Glomerular endothelial cell (primary cell): ENCODE measurements at regions not wholly inside any gene's neighbourhood (a gene's known extent, or its start where the extent isn't known, plus 50 kb on each side); places are given as distances from the start of the nearest gene placed in this dataset.
A peak's percentile ranks its signal among the peaks of the same experiment; 100 is the strongest.
"Not testable (repeated sequence)": the region's sequence is repeated elsewhere in the genome, so short reads cannot be mapped to it uniquely, and the experiment has no call there.

ENCODE experiments used
- DNase-seq: peaks from one replicate; pipeline ENCODE4 v3.0.0-alpha.2; 2011; ENCODE audit warnings: low read depth, low spot score; ENCODE audit errors: extremely low read depth

GRCh38 chr11:104776501-104777170 lies 121.6 kb downstream of the CASP12 start:
- DNase-seq: no peak

GRCh38 chr11:104774578-104774977 lies 123.7 kb downstream of the CASP12 start:
- no peak for DNase-seq

- peak; percentile 64 for DNase-seq
These were observed 125.4 kb downstream of the CASP12 start for GRCh38 chr11:104772806-104773241.

GRCh38 chr11:104771763-104772162 lies 126.5 kb downstream of the CASP12 start:
- DNase-seq: no peak

- not testable (repeated sequence) for DNase-seq
These were observed 127.2 kb downstream of the CASP12 start for GRCh38 chr11:104771046-104771445.

- no peak for DNase-seq
These were observed 132.7 kb downstream of the CASP12 start for GRCh38 chr11:104765401-104766095.

GRCh38 chr11:104764710-104765045 lies 133.6 kb downstream of the CASP12 start:
- DNase-seq: no peak

GRCh38 chr11:104763930-104764709 lies 134.1 kb downstream of the CASP12 start:
- DNase-seq: no peak

- DNase-seq: no peak
These were observed 136.7 kb downstream of the CASP12 start for GRCh38 chr11:104761511-104761910.

GRCh38 chr11:104759464-104759863 lies 138.8 kb downstream of the CASP12 start:
- DNase-seq: no peak

- DNase-seq: no peak
These were observed 159.3 kb downstream of the CASP12 start for GRCh38 chr11:104738918-104739317.

- no peak for DNase-seq
These were observed 160.1 kb downstream of the CASP12 start for GRCh38 chr11:104738208-104738607.

GRCh38 chr11:104736502-104736901 lies 161.8 kb downstream of the CASP12 start:
- no peak for DNase-seq

- no peak for DNase-seq
These were observed 163.3 kb downstream of the CASP12 start for GRCh38 chr11:104734998-104735397.

GRCh38 chr11:104731890-104732289 lies 166.4 kb downstream of the CASP12 start:
- DNase-seq: no peak

- no peak for DNase-seq
These were observed 169.3 kb downstream of the CASP12 start for GRCh38 chr11:104728927-104729326.

GRCh38 chr11:104727768-104728167 lies 170.5 kb downstream of the CASP12 start:
- no peak for DNase-seq

- DNase-seq: no peak
These were observed 171.2 kb downstream of the CASP12 start for GRCh38 chr11:104727095-104727494.

- no peak for DNase-seq
These were observed 172.4 kb downstream of the CASP12 start for GRCh38 chr11:104725796-104726408.

GRCh38 chr11:104713401-104713800 lies 184.9 kb downstream of the CASP12 start:
- no peak for DNase-seq

GRCh38 chr11:104705490-104706190 lies 192.6 kb downstream of the CASP12 start:
- no peak for DNase-seq
